ENCODE measurements at regions not wholly inside any gene's neighbourhood (a gene's known extent, or its start where the extent isn't known, plus 50 kb on each side); places are given as distances from the start of the nearest gene placed in this dataset.

DNA sequence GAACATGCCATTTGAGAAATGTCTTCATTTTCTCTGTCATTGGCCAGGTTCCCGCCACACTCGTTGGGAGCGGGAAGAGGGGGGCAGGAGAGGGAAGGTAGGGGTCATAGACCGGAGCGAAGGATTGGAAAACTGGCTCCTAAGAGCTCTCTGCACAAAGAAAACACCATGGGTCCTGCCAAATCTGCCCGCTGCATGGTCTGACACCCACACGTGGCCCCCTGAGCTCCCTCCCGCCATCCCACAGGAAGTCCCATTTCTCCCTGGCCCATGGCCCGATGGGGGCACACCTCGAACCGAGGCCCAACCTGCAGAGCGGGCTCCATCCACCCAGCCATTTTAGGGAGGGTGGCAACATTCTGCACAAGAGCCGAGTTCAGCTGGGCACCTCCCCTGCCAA lies 159.6 kb downstream of the SALL1 start:
- DNase-seq, result no peak

DNA sequence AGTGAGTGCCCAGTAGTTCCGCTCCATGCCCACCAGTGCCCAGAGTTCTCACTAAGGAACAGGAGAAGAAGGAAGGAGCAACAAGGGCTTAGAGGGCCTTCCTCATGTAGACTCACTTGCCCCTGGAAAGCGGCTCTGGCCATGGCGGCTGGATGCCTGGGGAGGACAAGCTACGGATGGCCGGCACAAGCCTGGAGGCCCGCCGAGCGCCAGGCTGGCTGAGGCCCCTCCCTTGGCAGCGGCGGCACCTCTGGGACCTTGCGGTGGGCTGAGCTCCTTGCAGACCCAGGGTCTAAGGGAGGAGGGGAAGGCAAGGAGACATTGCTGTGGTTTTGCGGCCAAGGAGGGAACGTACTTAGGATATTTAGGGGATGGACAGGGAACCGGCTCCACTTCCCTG lies 160.1 kb downstream of the SALL1 start:
- DNase-seq, result no peak

DNA sequence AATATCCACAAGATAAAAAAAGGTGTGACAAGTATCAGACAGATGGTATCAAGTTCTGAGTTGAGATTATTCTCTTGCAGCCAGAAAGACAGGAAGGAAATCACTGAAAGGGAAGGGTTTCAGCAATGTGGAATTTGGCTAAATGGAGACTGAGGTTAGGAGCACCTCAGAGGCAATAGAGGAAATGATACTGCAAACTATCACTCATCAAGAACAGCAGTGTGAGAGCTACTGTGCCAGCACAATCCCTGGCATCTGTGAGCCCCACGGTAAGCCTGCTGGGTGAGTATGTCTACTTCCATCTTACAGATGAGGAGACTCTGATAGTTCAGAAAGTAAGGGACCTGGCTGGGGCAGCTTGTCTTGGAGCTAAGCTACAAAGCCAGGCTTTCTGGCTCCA lies 162.0 kb downstream of the SALL1 start:
- no peak for DNase-seq

DNA sequence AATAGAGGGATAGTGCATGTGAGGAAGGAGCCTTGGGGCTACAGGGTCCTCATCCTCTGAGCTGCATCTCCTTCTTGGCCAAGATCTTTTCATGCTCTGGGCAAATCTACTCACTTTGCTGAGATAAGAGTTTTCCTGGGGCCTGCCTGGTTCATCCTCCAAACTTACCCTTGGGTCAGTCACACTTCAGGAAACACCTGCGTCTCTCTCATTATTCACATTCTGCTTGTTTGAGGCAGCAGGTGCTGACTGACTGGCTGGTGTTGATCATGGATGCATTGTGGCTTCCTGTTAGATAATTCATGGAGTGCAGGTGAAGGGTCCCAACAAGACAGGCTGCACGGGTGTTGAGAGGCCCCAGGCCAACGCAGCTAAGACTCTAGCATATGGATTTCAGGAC lies 162.6 kb downstream of the SALL1 start:
- DNase-seq, result no peak

DNA sequence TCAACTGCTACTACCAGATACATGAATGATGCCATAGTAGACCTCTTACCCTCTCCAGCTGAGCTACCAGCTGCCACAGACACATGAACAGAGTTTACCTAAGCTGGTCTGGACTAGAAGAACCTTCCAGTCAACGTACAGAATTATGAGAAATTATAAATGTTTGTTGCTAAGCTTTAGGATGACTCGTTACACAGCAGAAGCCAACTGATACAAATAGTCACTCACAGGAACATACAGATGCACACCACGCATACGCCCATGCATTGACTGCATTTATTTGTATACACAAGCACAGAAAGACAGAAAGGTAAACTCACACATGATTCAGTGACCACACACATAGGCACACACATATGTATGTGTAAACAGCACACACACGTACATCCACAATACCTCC lies 164.6 kb downstream of the SALL1 start:
- DNase-seq, result no peak

DNA sequence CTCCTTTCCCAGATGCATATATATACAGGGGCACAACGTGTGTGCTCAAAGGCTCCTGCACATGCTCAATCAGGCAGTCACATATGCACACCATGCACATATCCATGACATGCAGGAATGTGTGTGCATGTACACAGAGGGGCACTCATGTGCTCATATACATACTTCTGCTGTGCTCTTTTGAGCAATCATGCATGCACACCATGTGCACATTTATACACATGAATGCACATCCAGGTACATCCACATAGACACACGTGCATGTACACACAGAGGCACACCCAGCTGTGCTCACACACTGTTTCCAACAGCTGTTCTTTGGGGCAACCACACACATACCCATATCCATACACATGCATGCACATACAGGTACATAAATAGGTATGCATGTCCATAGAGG lies 165.3 kb downstream of the SALL1 start:
- DNase-seq, result no peak

DNA sequence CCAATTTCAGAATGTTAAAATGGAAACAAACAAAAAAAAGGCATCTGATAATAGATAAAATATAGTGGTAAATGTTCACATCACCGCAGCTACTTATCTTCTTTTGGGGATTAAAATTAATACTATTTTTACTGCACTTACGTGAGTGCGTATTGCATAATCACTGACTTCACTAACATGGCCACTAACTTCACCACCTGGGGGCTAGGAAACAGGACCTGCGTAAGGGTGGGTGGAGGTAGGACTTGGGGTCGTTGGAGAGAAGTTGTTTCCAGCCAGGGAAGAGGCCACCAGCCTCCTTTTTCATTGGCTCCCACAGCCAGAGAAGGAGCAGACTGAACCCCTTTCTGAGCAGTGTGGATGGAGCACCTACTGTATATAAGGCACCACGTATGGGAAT lies 166.4 kb downstream of the SALL1 start:
- no peak for DNase-seq

DNA sequence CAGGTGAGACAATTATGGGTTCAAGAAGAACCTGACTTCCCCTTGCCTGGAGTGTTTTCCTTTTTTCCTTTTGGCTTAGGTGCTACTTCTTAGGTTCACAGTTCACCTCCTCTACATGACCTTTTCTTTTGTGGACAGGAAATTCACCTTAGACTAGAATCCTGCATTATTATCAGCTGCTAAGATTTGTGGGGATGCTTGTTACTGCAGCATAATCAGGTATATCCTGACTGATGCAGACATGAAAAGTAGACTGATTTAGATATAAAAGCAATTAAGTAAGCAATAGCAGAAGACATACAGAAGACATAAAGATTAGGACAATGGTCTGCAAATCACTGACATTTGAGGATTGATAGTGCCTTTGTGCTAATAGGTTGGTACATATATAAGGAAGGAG lies 168.3 kb downstream of the SALL1 start:
- no peak for DNase-seq

DNA sequence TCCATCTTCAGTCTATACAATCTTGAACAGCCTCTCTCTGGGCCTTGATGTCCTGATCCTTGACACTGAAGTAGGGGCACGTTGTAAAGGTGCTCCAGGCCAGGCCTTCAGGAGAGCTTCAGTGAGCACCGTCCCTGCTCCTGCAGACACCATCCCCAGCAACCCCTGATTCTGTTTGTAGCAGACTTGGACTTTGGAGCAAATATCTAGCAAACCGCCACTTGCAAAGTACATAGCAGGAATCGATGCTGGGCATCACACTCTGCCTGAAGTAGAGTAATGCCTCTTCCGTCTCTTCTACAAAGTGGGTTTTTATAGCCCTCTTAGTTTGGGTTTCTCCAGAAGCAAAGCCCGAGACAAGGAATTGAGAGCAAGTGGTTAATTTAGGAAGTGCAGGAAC lies 169.1 kb downstream of the SALL1 start:
- DNase-seq, result no peak

DNA sequence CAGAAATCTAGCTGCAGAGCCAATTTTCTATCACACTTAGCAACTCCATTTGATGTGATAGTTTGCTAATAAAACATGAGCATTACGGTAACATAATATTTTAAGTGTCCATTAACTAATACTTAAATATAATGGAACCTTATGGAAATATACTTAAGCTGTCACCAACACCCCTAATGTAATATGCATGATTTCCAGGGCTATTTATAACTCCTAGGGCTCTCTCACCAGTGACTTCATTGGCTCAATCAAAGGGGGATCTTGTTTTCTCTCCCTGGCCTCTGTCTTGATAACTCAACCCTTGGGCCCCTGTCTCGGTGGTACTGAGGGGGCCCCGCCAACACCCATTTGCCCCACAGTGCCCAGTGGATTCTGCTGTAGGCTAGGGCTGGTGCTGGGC lies 170.4 kb downstream of the SALL1 start:
- DNase-seq, result no peak

DNA sequence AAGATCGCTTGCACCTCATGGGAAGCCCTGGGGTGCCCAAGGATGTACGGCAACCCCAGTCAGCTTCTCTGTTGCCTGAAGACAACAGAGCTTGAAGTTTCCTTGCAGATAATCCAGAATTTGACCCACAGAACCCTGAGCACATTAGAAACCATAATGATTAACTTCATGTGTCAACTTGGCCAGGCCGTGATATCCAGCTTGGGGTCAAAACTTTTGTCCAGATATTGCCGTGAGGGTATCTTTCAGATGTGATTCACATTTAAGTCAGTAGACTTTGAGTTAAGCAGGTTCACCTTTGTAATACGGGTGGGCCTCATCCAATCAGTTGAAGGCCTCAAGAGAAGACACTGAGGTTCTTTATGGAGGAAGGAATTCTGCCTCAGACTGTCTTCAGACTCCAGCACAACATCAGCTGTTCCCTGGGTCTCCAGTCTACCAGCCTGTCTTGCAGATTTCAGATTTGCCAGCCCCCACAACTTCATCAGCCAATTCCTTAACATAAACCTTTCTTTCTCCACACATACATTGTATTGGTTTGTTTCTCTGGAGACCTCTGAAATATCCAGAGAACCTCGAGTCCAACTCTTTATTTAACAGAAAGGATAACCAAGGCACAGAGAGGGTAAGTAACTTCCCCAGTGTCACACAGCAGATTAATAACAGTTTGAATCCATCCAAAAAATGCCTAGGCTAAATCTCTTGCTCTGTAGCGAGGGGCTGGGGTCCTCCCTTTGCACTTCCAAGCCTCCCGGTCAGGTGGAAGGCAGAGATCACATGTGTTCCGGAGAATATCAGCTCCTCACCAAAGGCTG lies 171.1 kb downstream of the SALL1 start:
- DNase-seq, result no peak

DNA sequence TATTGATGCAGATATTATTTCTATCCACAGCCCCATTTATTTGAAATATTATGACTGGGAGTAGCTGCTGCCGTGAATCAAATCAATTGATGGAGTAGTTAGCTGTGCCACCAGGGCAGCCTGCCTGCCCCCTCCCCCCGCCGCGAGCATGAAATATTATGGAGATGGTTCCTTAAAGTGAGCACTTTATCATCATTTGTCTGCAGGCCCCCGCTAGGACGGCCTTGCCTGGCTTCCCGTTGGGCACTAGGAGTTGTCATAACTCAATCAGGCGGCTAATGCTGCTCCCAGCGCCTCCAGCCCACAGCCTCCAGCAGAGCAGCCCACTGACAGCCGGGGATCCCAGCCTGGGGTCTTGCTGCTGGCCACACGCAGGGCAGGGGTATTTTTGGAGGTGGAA lies 173.9 kb downstream of the SALL1 start:
- no peak for DNase-seq

DNA sequence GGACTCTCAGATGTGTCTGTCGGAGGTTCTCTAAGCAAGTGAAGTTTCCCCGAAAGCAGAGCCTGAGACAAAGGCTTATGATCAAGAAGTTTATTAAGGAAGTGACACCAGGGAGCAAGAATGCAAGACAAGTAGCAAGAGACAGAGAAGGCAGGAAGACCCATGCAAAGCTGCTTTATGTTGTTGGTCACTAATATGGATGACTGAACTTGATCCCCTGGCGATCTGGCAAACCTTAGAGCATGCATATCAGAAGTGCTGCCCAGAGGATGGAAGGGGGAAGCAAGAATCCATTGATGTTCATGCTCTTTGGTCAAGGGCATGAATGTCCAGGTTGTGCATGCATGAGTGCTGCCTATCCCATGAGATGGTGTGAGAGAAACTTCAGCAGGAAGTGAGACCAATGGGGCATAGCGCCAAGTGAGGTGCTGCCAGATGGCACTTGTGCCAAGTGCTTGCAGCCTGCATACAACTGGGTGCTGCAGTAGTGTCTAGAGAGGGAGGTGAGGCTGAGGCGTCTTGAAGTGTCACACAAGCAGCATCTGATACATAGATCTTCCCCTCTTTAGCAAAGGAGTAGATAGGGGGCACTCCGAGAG lies 176.5 kb downstream of the SALL1 start:
- DNase-seq, result no peak

DNA sequence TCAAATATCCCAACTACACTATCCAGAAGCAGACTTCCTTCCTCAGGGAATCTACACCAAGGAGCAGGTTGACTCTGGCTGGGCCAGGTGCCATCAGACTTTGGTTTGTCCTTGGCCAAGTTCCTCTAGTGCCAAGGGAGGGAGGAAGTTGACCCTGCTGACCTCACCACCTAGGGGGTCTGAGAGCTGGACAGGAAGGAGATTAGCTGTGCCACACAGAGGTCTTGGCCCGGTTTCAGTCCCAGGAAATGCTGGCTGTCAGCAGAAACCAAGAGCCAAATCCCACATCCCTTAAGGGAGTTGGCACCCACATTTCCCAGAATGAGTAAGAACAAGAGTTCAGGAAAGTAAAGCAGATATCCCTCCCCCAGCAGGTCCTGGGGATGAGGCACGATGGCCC lies 178.2 kb downstream of the SALL1 start:
- DNase-seq, result no peak

DNA sequence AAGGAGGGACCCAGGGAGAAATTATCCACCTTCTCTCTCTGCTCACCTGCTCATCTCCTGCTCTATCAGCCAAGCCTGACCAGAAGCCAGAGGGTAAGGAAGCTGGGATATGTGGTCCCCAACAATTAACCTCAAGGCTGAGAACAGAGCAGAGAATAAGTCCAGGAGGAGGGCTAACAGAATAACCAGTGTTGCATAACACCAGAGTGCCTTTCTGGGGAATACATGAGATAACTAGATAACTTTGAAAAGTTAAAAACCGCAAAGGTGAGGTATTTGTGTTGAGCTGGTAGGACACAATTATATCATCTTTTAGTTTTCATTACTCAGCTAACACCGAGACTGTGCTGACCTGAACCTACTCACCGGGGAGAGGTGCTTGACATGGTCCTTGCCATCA lies 180.8 kb downstream of the SALL1 start:
- DNase-seq, result no peak

DNA sequence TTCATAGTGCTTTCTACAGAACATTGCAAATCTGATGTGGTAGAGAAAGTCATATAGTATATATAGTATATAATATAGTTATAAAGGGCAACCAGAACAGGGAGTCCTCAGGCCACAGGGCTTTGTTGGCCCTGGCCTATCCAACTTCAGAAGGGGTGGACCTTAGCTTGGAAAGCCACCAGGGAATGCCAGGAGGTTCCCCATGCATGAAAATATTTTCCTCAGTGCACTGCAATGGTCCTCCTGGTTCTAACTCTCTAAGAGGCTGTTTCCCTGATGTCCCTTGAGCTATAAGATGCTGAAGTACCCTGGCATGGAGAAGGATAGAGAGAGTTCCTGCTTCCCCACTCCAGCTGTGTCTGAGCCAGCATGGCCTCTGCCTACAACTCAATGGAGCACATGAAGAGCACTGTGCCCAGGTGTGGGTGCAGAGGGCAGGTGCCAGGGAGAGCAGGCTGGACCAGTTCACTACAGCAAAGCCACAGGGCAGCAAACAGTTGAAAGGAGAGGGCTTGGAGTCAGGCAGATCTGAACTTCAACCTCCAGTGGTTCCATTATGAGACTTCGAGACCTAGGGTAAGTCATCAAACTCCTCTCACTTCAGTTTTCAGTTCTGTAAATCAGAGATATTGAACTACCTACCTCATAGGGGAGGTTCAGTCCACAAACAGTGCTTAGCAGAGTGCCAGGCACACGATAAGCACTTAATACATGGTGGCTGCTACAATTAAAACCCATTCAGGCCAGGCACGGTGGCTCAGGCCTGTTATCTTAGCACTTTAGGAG lies 183.1 kb downstream of the SALL1 start:
- no peak for DNase-seq

DNA sequence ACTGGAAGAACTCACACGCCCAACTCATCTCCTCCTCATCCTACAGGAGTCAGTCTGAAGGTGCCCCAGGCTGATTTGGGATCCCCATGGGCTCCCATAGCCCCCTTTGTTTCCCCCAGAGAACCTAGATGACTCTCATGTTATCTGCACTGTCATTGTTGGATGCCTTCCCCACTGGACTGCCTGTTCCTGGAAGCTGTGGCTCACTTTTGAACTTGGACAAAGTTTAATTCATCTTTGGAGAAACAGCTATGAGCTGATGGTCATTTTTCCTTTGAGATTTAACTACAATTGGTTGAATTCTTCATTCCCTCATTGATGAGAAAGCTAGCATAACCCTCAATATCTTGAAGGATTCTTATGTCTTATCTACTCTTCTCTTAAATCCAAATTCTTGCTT lies 186.6 kb downstream of the SALL1 start:
- no peak for DNase-seq

DNA sequence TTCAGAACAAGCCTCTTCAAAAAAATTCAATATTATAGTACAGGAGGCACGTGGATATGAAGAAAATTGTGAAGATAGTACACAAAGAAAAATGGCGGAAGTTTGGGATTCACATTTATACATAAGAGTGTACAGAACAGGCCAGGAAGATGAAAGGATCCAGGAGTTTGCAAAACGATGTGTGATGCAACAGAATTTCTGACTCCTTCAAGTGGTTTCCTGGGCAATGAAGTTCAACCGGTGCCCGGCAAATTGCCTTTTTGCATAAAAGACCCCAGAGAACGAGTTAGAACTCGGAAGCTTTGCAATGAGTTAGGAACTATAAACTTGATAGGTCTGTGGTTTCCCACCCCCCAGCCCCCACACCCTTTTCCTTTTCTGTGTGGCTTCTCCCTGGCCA lies 189.1 kb downstream of the SALL1 start:
- DNase-seq, result no peak

DNA sequence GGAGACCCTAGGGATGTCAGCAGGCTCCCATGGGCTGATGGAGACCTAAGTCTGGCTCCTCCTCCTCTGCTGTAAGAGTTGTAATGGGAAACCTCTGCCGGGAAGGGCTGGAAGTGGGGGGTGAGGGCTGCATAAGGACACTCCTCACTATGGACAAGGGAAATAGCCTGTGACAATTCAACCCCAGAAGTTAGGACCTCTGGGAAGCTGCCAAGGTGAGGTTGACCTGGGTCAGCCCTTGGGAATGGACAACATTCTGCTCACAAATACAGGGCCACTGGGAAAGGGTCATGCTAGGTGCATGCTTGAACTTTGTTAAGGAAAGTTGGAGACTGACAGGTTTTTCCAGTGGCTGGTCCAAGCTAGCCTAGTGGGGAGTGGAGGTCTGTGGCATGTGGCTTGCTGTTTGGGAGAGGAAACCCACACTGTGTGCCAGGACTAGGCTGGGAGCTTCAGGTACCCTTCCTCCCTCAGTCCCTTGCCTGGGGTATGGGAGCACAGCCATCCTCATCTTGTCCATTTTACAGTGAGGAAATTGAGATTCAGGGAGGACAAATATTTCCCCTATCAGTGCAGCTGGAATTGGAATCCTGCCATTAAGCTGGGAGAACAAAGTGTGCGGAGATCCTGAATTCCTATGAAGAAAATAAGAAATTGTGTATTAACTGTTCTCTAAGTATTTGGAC lies 190.4 kb downstream of the SALL1 start:
- DNase-seq, result no peak

DNA sequence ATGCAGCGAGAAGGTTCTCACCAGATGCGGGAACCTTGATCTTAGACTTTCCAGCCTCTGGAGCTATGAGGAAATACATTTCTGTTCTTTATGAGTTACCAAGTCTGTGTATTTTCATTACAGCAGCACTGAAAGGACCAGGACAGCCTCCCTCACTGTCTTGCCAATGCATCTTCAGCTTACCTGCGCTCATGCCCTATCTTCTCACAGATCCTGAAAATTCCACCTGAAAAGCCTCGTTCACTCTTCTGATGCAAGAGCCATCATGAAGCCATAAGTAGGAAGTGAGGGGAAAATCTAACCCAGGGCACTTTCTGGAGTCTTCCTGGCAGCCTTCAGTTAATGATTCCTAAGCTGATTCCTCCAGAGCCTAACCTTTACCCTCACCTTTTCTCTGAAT lies 194.0 kb downstream of the SALL1 start:
- no peak for DNase-seq

DNA sequence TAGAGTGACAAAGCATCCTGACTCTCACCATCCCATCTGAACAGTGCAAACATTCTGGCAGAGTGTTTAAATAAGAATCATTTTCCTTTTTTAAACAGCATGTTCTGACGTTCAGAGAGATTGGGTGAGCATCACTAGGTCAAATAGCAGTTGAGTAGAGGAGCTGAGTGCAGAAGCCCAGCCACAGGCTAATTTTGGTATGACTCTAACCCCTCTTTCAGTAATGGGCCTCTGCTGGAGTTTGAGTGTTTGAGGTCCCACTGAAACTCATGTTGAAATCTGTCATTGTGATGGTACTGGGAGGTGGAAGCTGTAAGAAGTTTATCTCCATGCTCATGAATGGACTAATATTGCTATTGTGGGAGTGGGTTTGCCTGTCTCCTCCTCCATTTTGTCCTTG lies 194.4 kb downstream of the SALL1 start:
- DNase-seq, result no peak

DNA sequence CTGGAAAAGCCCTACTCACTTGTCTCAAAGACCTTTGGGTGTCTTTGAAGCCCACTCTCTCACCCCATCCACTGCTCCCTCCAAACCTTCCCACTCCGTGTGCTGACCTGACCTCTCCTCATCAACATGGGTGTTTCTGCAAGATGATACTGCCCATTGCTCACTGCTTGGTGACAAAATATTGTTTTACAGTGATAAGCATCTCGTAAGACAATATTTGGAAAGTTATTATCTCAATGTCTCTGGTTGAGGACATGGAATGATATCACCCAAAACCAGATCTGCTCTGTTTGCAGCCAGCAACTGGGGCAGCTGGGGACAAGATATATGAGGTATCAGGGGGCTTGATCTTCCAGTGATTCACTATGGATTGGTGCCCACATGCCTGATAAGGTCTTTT lies 195.8 kb downstream of the SALL1 start:
- no peak for DNase-seq

DNA sequence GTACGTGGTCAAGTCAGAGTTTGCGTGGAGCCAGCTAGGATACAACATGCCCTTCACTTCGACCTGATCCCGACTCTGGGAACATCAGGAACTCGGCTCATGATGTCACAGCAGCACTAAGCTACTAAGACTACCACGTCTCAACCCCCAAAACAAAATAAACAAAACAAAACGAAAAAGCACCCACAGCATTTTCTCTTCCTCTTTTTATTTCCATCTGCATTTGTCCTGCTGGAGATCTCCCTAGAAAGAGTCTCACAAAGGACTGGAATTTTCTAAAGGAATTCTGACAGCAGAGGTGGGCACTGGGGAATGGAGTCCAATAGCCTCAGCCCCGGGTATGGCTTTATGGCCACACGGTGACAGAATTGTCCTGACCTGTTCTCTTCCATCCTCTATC lies 196.6 kb downstream of the SALL1 start:
- DNase-seq, result no peak

DNA sequence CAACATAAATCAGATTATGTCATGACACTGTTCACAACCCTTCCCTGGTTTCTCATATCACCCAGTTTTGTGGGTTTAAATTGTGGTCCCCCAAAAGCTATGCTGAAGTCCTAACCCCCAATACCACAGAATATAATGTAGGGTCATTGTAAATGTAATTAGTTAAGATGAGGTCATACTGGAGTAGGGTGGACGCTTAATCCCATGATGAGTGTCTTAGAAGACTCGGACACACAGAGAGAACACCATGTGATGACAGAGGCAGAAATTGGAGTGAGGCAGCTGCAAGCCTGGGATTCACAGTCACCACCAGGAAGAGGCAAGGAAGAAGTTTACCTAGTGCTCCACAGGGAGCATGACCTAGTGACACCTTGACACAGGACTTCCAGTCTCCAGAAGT lies 197.8 kb downstream of the SALL1 start:
- DNase-seq, result no peak
